NCI-H345 treated with DMSO at 0.1 percent for 48 hours (cell line): ENCODE measurements at regions not wholly inside any gene's neighbourhood (a gene's known extent, or its start where the extent isn't known, plus 50 kb on each side); places are given as distances from the start of the nearest gene placed in this dataset.
A peak's percentile ranks its signal among the peaks of the same experiment; 100 is the strongest.
"Not testable (repeated sequence)": the region's sequence is repeated elsewhere in the genome, so short reads cannot be mapped to it uniquely, and the experiment has no call there.

Source experiments
- DNase-seq: peaks from one replicate; lab custom pipeline; 2025; ENCODE audit not compliant: unreplicated experiment; lab: John Stamatoyannopoulos, UW

DNA sequence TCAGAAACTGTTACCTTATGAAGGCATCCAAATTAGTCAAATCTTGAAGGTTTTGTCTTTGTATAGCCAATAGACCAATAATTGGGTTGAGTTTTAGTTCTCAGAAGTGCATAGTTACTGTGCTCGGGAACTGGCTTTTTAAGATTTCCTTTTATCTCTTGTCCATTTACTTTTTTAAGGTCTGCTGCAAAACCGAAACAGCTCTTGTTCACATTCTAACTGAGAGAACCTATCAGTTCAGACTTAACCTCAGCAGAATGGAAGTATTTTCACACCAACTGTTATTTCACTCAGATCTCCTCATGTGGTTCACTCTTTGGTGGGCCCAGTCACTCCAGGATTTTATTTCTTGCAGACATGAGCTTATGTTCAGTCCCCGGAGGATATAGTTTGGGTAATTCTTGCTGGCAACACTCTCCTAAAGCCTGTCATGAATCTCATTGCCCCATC is 55.5 kb downstream of the TPBG start:
- no peak for DNase-seq

DNA sequence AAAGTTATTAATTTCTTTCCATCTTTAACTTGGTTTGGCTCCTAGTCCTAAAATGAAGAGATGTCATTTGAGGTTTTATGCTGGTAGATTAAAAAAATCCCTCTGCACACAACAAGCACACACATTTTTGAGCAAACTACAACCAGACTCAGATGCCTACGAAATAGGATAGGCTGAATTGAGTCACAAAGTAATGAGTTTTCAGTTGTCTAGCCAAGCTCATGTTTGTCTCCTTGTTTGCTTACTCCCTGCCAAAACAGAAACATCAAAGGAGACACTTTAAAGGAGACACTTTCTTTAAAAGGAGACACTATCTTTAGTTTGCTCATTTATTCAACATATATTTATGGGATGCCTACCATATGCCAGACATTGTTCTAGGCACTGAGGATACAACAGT is 56.2 kb downstream of the TPBG start:
- no peak for DNase-seq

DNA sequence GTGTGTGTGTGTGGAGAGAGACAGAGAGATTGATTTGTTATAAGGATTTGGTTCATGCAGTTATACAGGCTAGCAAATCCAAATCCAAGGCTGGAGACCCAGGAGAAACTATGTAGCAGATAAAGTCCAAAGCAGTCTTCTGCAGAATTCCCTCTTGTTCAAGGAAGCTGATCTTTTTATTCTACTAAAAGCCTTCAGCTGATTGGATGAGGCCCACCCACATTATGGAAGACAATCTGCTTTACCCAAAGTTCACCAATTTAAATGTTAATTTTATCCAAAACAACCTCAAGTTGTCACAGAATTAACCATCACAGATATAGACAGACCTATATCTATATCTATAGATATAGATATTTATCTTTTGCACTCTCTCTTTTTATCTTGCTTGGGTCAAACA is 67.0 kb downstream of the TPBG start:
- DNase-seq, result no peak

DNA sequence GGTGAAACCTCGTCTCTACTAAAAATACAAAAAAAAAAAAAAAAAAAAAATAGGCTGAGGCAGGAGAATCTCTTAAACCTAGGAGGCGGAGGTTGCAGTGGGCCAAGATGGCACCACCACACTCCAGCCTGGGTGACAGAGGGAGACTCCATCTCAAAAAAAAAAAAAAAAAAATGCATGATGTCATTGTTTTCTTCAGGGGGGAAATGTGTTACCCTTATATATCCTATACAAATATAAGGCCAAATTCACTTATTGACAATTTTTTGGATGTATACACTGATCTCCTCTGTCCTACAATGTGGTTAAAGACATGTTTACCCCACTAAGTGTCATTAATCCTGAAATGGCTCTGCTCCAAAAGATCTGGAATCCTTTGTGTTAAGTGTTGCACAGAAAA is 73.1 kb downstream of the TPBG start:
- no peak for DNase-seq

DNA sequence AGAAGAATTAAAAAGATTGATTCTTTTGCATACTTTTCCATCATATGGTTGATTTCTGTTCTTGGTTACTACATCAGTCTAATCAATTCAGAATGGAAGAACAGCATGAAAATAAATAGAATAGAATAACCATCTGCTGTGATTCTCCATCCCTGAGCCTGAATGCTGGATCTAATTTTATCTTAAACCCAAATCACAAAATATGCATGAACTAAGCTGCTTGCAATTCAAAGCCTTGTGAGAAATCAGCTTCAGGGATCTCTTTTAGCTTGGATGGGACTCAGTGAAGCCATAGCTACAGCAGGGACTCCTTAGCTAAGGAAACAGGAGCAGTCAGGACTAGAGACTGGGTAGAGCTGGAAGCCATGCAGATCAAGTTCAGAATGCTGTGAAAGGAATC is 74.1 kb downstream of the TPBG start:
- no peak for DNase-seq

DNA sequence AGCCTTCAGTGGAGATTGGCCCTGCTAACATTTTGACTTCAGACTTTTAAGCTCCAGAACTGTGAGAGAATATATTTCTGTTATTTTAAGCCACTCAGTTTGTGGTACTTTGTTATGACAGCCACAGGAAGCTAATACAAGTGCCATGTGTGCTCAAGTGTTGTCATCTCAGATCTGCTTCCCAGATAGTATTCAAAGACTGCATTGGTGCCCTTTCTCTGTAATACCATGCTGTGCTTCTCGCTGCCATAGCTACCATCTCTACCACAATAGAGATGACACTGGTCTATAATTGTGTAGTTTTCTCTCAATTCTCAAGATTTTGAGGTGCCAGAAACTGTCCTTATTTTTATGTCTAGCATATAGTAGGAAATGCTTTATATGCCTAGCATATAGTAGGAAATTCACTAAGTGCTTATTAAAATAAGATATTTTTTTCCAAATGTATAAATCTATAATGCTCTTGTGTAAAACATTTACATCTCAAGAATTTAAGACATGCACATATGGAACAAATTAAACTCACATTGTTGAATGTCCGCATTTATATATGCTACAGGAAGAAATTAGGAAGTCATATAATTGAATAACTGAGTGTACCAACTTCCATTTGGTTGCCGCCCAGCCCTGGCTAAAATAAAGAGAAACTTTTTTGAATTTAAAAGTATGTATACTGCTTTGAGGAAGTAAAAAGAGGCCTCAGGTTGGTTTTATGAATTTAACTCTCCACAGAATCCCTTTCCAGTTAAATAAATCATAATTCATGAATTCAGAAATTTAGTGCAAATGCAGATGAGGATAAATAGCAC is 77.6 kb downstream of the TPBG start:
- DNase-seq, result no peak

DNA sequence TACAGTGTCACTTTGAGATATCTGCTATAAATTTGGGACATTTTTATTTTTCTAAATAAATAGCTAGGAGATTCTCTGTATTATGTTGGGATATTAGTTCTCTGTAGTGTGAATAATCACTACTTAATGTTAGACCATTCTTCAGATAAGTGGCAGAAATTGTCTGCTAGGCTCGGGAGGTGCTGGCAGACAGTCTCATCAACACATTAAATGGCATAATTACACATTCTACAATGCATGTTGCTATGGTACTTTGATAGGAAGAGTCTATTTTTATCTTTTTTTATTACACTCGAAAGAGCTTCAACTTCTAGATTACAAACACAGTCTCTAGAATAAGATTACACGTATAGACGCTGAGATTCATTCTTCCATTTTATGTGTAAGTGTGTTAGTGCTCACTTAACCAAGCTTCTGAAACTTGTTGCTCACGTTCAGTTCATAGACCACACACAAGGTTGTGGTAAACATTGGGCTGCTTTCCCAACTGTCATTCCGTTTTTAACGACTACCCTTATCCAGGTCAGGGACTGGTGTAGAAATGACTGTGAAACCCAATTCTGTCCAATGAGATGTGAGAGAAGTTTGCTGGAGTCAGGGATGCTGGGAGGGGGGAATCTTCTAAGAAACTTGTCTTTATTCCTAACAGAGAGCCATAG is 78.6 kb downstream of the TPBG start:
- DNase-seq, result no peak

DNA sequence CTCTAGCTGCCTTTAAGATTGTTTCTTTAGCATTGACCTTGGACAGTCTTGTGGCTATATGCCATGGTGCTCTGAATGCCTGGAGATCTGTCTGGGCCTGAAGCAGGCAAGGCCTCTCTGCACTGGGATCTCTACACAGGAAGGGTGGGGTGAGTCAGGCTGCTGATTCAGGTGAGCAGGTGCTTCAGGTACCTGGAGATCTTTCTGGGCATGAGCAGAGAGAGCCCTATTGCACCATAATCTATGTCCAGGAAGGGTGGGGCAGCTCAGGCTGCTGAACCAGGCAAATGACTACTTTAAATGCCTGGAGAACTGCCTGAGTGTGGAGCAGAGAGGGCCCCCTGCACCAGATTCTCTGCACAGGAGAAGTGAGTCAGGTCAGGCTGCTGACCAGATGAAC is 94.5 kb downstream of the TPBG start:
- DNase-seq, result no peak

DNA sequence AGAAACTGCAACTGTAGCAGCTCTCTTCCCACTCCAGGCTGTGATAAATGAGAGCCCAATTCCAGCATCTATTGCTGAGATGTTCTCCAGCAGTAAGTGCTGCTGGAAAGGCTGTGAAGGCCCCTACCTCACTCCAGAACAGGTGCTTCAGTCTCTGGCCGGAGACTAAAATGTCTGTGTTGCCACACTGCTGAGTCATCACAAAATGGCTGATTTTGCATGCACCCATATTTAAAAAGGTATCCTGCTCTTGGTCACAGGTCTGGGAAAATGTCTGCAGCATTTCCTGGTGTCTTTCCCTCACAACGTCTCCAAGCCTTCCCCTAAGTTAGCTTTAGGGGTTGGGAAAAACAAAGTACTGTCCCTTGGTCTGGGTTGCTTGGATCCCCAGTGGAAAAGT is 95.1 kb downstream of the TPBG start:
- DNase-seq, result no peak

DNA sequence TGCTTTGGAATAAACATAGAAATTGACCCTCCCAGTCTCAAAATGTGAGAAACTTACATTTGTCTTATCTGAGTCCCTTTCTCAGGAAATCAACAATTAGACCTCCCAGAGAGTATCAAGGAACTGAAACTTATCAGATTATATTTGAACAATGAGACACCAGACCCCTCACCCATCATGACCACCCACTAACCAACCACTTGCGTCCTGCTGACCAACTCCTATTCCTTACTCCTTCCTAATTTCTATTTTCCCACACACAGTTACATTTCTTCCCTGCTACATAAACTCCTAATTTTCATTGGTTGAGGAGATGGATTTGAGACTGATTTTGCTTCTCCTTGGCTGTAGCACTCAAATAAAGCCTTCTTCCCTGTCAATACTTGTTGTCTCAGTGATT is 97.9 kb downstream of the TPBG start:
- no peak for DNase-seq

DNA sequence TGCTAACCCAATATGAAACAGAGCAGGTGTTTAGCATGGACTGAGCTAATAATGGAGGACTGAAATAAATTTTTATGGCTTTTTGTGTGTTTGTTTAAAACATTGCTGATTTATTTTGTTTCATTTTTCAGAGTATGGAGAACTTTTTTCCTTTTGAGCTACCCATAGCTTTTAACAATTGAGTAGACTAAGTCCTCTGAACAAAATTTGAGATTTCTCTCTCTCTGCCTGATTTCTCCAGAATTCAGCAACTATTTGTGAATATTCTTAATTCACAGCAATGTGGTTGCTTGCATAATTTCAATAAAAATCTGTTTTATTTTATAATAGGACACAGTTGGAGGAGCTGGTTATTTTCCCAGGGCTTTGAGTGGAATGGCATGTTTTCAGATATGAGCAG is 103.7 kb downstream of the TPBG start:
- DNase-seq, result no peak

DNA sequence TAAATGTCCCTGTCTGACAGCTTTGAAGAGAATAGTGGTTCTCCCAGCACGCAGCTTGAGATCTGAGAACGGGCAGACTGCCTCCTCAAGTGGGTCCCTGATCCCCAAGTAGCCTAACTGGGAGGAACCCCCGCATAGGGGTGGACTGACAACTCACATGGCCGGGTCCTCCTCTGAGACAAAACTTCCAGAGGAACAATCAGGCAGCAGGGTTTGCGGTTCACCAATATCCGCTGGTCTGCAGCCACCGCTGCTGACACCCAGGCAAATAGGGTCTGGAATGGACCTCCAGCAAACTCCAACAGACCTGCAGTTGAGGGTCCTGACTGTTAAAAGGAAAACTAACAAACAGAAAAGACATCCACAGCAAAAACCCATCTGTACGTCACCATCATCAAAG is 106.5 kb downstream of the TPBG start:
- DNase-seq, result not testable (repeated sequence)

DNA sequence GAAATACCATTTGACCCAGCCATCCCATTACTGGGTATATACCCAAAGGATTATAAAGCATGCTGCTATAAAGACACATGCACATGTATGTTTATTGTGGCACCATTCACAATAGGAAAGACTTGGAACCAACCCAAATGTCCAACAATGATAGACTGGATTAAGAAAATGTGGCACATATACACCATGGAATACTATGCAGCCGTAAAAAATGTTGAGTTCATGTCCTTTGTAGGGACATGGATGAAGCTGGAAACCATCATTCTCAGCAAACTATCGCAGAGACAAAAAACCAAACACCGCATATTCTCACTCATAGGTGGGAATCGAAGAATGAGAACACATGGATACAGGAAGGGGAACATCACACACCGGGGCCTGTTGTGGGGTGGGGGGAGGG is 111.5 kb downstream of the TPBG start:
- DNase-seq, result not testable (repeated sequence)

DNA sequence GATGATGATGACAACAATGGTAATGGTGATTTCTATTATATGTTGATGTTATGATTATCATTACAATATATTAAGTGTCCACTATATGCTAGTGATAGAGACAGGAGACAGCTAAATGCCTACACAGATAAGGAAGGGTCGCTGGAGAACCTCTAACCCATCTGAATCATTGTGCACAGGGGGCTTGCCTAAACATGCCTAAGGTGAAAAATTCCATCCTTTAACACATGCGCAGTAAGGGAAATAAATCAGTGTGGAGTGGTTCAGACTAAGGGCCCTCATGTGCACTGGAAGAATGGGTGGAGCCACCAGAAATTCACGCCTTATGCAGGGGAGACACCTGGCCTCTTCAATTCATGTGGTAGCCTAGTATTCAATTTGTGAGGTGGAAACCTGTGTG is 120.4 kb downstream of the TPBG start:
- DNase-seq, result no peak

DNA sequence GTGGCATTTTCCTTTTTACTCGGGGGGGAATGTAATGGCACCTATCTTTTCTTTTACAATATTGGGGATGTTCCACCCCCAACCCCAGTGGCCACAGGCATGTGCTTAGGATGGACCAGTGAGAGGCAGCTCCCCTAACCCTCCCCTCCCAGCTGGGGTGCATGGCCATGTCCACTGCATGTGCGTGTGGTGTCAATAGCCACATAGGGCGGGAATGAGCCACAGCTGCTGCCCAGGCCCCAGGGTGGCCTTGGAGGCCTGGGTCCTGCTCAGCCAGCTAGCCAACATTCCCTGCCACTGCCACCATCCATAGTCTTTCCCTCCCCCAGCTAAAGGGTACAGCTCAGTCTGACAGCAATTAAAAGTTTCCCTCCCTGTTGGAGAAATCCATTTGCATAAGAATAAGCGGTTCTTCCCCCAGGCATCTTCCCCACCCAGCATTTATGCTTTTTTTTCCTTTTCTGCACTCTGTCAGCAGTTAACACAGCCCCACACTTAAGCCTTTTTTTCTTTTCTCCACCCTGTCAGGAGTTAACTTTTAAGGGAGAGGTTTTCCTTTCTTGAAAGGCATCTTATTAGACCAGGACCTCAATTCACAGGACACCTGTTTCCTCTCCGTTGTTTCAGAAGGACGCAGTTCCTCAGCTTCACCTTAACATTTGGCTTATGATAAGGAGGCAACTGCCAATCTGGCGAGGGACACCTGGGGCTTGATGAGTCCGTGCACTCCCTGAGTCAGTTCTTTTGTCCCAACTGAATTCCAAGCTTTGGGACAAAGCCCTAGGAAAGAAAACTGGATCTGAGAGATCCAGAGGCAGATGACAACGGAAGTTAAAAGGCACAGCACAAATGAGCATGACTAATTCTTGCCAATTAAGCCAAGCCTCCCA is 121.4 kb downstream of the TPBG start:
- DNase-seq, result no peak

DNA sequence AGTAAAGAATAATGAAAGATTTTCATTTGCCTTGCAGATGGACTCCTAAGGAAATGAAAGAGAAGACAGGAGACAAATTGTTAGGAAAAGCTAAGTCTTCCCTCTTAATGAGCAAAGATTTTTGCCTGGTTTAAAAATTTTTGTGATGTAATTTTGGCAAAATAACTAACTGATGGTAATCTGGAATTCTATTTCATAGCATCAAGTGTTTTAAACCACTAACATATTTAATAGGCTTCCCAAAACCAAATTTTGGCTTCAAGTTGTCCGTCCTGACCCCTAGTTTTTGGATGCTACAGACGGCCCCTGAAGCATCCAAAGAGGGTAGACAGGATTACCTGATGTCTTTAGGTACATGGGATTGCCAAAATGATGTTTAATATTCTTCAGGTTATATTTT is 124.3 kb downstream of the TPBG start:
- no peak for DNase-seq

DNA sequence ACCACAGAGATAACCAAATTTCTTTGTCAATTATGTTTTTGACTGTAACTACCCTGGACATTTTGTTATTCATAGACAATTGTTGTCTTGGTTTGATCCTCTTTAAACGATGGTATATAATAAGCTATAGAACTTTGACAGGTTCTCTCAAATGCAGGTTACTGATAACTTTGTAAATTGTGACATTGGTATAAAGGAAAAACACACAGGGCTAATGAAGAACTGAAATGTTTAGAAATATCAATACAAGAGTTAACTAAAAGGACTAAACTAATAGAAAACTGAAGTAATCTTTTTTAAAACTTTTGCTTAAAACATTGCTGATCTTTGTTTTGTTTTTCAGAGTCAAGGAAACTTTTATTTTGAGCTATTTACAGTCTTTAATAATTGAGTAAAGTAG is 124.8 kb downstream of the TPBG start:
- no peak for DNase-seq

DNA sequence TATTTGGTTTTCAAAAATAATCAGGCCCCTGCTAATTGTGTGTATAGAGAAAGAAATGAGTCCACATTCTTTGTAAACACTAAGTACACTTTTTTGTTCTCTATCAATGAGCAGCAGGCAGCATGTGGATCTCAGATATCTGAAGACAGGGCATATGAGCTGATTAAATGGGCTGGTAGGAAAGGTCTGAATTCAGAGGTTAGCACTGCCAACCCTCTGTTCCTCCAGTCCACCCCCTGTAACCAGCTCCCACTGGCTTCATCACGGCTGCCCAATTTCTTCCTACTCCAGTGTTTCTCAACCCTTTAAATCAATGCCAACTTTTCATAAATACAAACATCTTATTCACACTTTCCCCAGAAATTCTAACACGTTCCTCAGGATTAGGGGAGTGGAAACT is 128.5 kb downstream of the TPBG start:
- no peak for DNase-seq

DNA sequence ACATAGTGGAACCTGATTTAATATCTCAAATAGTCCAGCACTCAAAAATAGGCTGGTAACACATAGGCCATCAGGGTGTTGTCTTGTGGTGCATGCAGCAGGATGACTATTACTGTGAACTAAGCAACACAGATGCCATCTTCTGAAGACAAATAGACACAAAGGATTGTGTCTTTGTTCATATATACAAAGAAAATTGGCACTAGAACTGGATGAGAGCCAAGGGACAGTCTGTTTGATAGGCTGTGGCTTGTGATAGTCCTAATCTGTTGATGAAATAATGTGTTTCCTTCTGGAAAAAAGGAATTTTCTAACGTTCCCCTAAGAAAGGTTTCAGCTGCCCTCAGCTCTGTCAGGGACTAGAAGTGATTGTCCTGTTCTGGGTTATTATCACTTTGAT is 129.8 kb downstream of the TPBG start:
- DNase-seq, result peak; percentile 20

DNA sequence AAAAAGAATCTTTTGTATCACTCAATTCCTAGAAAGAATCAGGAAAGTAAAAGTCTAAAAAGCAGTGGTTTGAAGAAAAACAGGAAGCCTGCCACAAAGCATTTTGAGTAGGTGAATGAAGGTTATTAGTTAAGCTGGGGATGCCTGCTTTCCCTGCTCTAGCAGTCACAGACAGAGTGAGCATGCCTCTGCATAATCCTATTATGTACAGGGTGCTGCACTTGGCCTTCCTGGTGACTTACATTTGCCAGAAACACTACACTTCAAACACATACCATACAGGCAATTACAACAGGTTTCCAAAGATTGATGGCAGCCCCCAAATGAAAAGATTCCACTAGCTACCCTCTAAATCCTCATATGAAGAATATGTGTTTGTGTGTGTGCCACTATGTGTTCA is 130.8 kb downstream of the TPBG start:
- no peak for DNase-seq

DNA sequence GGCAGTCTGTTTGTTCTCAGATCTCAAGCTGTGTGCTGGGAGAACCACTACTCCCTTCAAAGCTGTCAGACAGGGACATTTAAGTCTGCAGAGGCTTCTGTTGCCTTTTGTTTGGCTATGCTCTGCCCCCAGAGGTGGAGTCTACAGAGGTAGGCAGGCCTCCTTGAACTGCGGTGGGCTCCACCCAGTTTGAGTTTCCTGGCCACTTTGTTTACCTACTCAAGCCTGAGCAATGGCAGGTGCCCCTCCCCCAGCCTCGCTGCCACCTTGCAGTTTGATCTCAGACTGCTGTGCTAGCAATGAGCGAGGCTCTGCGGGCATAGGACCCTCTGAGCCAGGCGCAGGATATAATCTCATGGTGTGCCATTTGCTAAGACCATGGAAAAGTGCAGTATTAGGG is 138.3 kb downstream of the TPBG start:
- not testable (repeated sequence) for DNase-seq

DNA sequence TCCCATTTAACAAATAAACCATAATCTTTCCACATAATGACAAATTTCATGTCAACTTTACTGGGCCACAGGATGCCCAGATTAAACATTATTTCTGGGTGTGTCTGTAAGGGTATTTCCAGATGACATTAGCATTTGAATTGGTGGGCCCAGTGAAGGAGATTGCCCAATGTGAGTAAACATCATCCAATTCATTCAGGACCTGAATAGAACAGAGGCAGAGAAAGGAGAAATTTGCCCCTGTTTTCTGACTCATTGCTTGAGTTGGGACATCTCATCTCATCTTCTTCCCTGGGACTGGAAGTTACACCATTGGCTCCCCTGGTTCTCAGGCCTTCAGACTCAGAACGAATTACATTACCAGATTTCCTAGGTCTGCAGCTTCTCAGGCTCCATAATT is 142.9 kb downstream of the TPBG start:
- no peak for DNase-seq
